Neural progenitor cell (in vitro differentiated cells): ENCODE measurements at regions not wholly inside any gene's neighbourhood (a gene's known extent, or its start where the extent isn't known, plus 50 kb on each side); places are given as distances from the start of the nearest gene placed in this dataset.

Experiments used
- EZH2 ChIP-seq: fragments of 200-600 bp; sonication (generic); IDR thresholded peaks from 2 replicates; pipeline ENCODE4 v1.6.1; 2017; ENCODE audit warnings: antibody characterized with exemption, mild to moderate bottlenecking, moderate library complexity
- EZH2phosphoT487 ChIP-seq: fragments of 200-600 bp; sonication (generic); IDR thresholded peaks from 2 replicates; pipeline ENCODE4 v1.6.1; 2017; ENCODE audit warnings: antibody characterized with exemption
- TF ChIP-seq, protein P1 (sequence below): fragments of 200-600 bp; sonication (generic); IDR thresholded peaks from 2 replicates; pipeline ENCODE4 v1.5.1; 2017; ENCODE audit warnings: antibody characterized with exemption, mild to moderate bottlenecking

DNA sequence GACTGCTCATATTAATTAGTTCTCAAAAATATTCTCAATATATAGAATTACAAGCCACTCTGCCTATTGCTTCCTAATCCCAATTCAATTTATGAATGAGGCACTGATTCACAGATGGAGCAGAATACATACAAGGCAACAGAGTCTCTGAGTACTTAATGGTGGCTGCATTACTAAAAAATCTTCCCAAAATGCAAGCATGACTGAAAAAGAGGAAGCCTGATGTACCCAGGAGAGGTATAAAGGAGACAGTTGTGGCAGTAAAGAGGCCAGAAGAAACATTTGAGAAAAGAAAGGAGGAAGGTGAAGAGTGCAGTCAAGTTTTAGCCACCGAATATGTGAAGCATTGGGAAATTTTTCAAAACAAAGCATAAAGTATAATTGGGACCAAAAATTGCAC is 163.2 kb upstream of the INTU start:
- TF ChIP-seq, protein P1, sequence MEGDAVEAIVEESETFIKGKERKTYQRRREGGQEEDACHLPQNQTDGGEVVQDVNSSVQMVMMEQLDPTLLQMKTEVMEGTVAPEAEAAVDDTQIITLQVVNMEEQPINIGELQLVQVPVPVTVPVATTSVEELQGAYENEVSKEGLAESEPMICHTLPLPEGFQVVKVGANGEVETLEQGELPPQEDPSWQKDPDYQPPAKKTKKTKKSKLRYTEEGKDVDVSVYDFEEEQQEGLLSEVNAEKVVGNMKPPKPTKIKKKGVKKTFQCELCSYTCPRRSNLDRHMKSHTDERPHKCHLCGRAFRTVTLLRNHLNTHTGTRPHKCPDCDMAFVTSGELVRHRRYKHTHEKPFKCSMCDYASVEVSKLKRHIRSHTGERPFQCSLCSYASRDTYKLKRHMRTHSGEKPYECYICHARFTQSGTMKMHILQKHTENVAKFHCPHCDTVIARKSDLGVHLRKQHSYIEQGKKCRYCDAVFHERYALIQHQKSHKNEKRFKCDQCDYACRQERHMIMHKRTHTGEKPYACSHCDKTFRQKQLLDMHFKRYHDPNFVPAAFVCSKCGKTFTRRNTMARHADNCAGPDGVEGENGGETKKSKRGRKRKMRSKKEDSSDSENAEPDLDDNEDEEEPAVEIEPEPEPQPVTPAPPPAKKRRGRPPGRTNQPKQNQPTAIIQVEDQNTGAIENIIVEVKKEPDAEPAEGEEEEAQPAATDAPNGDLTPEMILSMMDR: no peak
- TF ChIP-seq EZH2phosphoT487: no peak
- TF ChIP-seq EZH2: no peak
